ENCODE measurements at regions not wholly inside any gene's neighbourhood (a gene's known extent, or its start where the extent isn't known, plus 50 kb on each side); places are given as distances from the start of the nearest gene placed in this dataset.

DNA sequence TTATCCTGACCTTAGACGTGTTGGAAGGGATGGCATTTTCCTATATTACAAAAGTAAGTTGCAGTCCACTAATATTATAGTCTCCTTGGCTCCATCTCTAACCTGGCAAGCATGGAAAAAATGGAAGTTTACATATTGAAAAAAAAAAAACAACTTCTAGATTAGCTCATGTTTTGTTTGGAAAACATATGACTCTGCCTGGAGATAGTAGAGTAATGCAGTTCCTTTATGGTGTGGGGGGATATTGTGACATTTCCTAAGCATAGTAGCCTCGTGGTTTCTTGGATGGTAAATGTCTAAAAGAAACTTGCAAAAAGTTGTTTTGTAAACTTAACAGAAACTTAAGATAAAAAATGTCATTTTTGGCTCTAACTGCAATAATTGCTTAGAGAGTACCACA lies 244.4 kb upstream of the FBXL7 start:
- TF ChIP-seq, protein P1, sequence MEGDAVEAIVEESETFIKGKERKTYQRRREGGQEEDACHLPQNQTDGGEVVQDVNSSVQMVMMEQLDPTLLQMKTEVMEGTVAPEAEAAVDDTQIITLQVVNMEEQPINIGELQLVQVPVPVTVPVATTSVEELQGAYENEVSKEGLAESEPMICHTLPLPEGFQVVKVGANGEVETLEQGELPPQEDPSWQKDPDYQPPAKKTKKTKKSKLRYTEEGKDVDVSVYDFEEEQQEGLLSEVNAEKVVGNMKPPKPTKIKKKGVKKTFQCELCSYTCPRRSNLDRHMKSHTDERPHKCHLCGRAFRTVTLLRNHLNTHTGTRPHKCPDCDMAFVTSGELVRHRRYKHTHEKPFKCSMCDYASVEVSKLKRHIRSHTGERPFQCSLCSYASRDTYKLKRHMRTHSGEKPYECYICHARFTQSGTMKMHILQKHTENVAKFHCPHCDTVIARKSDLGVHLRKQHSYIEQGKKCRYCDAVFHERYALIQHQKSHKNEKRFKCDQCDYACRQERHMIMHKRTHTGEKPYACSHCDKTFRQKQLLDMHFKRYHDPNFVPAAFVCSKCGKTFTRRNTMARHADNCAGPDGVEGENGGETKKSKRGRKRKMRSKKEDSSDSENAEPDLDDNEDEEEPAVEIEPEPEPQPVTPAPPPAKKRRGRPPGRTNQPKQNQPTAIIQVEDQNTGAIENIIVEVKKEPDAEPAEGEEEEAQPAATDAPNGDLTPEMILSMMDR (IDR thresholded peaks at IDR 0.05), result no peak
- no peak for TF ChIP-seq POLR2A (IDR thresholded peaks at IDR 0.05)

Measured in esophagus squamous epithelium (tissue), 4 donors.